ENCODE measurements at regions not wholly inside any gene's neighbourhood (a gene's known extent, or its start where the extent isn't known, plus 50 kb on each side); places are given as distances from the start of the nearest gene placed in this dataset.

- peaks cover 11% of the 10 kb centered on the region for H3K4me1 Mint-ChIP-seq (ENCODE audit: low read depth)
- no peak for DNase-seq (ENCODE audit: low spot score, unreplicated experiment)
- H3K4me3 Mint-ChIP-seq (ENCODE audit: low read depth) = no peak overlapping the region
- peaks cover 7% of the 10 kb centered on the region for H3K27me3 Mint-ChIP-seq
- TF ChIP-seq, protein P1, sequence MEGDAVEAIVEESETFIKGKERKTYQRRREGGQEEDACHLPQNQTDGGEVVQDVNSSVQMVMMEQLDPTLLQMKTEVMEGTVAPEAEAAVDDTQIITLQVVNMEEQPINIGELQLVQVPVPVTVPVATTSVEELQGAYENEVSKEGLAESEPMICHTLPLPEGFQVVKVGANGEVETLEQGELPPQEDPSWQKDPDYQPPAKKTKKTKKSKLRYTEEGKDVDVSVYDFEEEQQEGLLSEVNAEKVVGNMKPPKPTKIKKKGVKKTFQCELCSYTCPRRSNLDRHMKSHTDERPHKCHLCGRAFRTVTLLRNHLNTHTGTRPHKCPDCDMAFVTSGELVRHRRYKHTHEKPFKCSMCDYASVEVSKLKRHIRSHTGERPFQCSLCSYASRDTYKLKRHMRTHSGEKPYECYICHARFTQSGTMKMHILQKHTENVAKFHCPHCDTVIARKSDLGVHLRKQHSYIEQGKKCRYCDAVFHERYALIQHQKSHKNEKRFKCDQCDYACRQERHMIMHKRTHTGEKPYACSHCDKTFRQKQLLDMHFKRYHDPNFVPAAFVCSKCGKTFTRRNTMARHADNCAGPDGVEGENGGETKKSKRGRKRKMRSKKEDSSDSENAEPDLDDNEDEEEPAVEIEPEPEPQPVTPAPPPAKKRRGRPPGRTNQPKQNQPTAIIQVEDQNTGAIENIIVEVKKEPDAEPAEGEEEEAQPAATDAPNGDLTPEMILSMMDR (IDR thresholded peaks at IDR 0.05; ENCODE audit: unreplicated experiment) = no peak
- no peak overlapping the region for H3K27ac Mint-ChIP-seq
- no peaks in the 10 kb centered on the region for H3K36me3 Mint-ChIP-seq (ENCODE audit: insufficient read depth)
- no peaks in the 10 kb centered on the region for H3K9me3 Mint-ChIP-seq (ENCODE audit: low read depth)
Observed at GRCh38 chr4:163967710-163968109, 473.2 kb downstream of the TMA16 start.

GRCh38 chr4:163969291-163969690 lies 474.8 kb downstream of the TMA16 start:
- H3K27ac Mint-ChIP-seq = no peak overlapping the region
- TF ChIP-seq, protein P1 (IDR thresholded peaks at IDR 0.05; ENCODE audit: unreplicated experiment) = no peak
- H3K4me3 Mint-ChIP-seq (ENCODE audit: low read depth) = no peak overlapping the region
- H3K36me3 Mint-ChIP-seq (ENCODE audit: insufficient read depth) = no peaks in the 10 kb centered on the region
- peaks cover 17% of the 10 kb centered on the region for H3K27me3 Mint-ChIP-seq
- peaks cover 11% of the 10 kb centered on the region for H3K4me1 Mint-ChIP-seq (ENCODE audit: low read depth)
- H3K9me3 Mint-ChIP-seq (ENCODE audit: low read depth) = no peaks in the 10 kb centered on the region
- DNase-seq (ENCODE audit: low spot score, unreplicated experiment) = no peak

DNA sequence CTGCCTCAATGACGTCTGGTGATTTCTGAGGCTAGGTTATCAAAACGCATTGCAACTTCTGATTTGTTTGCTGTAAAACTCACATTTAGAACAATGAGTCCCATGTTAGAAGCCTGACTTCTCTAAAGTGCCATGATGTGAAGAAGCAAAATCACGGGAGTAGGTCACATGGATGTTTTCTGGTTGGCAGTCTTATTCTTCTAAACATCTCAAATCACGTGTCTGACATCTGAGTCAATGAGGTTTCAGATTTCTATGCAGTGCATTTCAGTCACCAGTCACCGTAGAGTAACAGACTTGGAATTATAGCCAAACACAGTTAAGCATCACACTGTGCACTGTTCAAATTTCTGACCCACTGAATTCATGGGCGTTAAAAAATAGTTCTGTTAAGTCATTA lies 482.1 kb downstream of the TMA16 start:
- Mint-ChIP-seq H3K4me1 (ENCODE audit: low read depth) (peaks cover 4% of the 10 kb centered on the region), H3K9me3 (ENCODE audit: low read depth) (no peaks in the 10 kb centered on the region), H3K27ac (no peak overlapping the region), H3K36me3 (ENCODE audit: insufficient read depth) (no peaks in the 10 kb centered on the region), H3K27me3 (peaks cover 35% of the 10 kb centered on the region), H3K4me3 (ENCODE audit: low read depth) (no peak overlapping the region)
- DNase-seq (ENCODE audit: low spot score, unreplicated experiment) = no peak
- TF ChIP-seq, protein P1 (IDR thresholded peaks at IDR 0.05; ENCODE audit: unreplicated experiment) = no peak

- TF ChIP-seq, protein P1 (IDR thresholded peaks at IDR 0.05; ENCODE audit: unreplicated experiment) = no peak
- Mint-ChIP-seq H3K27me3 (peaks cover 18% of the 10 kb centered on the region), H3K9me3 (ENCODE audit: low read depth) (no peaks in the 10 kb centered on the region), H3K27ac (no peak overlapping the region), H3K36me3 (ENCODE audit: insufficient read depth) (no peaks in the 10 kb centered on the region), H3K4me3 (ENCODE audit: low read depth) (no peak overlapping the region), H3K4me1 (ENCODE audit: low read depth) (no peaks in the 10 kb centered on the region)
- DNase-seq (ENCODE audit: low spot score, unreplicated experiment) = no peak
Observed at GRCh38 chr4:163988391-163988790, 493.9 kb downstream of the TMA16 start.

DNA sequence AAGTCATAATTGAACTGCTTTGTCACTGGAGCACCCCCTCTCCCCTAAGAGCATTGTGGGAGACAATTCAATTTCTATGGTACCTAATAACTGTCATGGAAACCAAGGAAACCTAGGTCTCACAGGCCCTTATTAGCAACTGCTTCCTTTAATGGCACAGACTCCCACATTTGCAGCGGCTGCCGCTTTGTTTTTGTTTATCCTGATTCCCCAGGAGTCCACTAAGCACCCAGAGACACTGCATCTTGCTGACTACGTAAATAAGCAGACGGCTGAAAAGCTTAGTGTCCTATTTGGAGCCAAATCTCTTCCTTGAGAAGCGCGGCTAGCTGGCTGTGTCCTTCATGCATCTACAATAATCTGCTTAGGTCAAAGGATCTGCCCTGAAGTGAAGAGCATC lies 494.4 kb downstream of the TMA16 start:
- TF ChIP-seq, protein P1 (IDR thresholded peaks at IDR 0.05; ENCODE audit: unreplicated experiment) = no peak
- Mint-ChIP-seq H3K4me3 (ENCODE audit: low read depth) (no peak overlapping the region), H3K4me1 (ENCODE audit: low read depth) (no peaks in the 10 kb centered on the region), H3K27ac (no peak overlapping the region), H3K9me3 (ENCODE audit: low read depth) (no peaks in the 10 kb centered on the region), H3K27me3 (peaks cover 18% of the 10 kb centered on the region), H3K36me3 (ENCODE audit: insufficient read depth) (no peaks in the 10 kb centered on the region)
- no peak for DNase-seq (ENCODE audit: low spot score, unreplicated experiment)
